ENCODE measurements at regions not wholly inside any gene's neighbourhood (a gene's known extent, or its start where the extent isn't known, plus 50 kb on each side); places are given as distances from the start of the nearest gene placed in this dataset.

GRCh38 chr17:77577491-77577890 is 381.0 kb upstream of the TNRC6C start:
- H3K4me3 Mint-ChIP-seq (ENCODE audit: unreplicated experiment), result no peak overlapping the region
- H3K27ac Mint-ChIP-seq (ENCODE audit: unreplicated experiment), result no peak overlapping the region
- H3K4me1 Mint-ChIP-seq (ENCODE audit: unreplicated experiment), result peaks cover 3% of the 10 kb centered on the region
- TF ChIP-seq CTCF (IDR thresholded peaks at IDR 0.05; ENCODE audit: unreplicated experiment), result no peak
- no peaks in the 10 kb centered on the region for H3K27me3 Mint-ChIP-seq (ENCODE audit: unreplicated experiment)
- no peak for DNase-seq (ENCODE audit: low spot score)
- no peaks in the 10 kb centered on the region for H3K36me3 Mint-ChIP-seq (ENCODE audit: low read depth, unreplicated experiment)
- no peaks in the 10 kb centered on the region for H3K9me3 Mint-ChIP-seq (ENCODE audit: unreplicated experiment)

GRCh38 chr17:77579131-77579530 is 379.4 kb upstream of the TNRC6C start:
- H3K4me3 Mint-ChIP-seq (ENCODE audit: unreplicated experiment), result no peak overlapping the region
- peaks cover 2% of the 10 kb centered on the region for H3K27me3 Mint-ChIP-seq (ENCODE audit: unreplicated experiment)
- H3K27ac Mint-ChIP-seq (ENCODE audit: unreplicated experiment), result no peak overlapping the region
- H3K9me3 Mint-ChIP-seq (ENCODE audit: unreplicated experiment), result no peaks in the 10 kb centered on the region
- peaks cover 3% of the 10 kb centered on the region for H3K4me1 Mint-ChIP-seq (ENCODE audit: unreplicated experiment)
- DNase-seq (ENCODE audit: low spot score), result no peak
- TF ChIP-seq CTCF (IDR thresholded peaks at IDR 0.05; ENCODE audit: unreplicated experiment), result no peak
- no peaks in the 10 kb centered on the region for H3K36me3 Mint-ChIP-seq (ENCODE audit: low read depth, unreplicated experiment)

GRCh38 chr17:77579682-77580081 is 378.8 kb upstream of the TNRC6C start:
- H3K27me3 Mint-ChIP-seq (ENCODE audit: unreplicated experiment), result peaks cover 2% of the 10 kb centered on the region
- no peak for DNase-seq (ENCODE audit: low spot score)
- H3K9me3 Mint-ChIP-seq (ENCODE audit: unreplicated experiment), result no peaks in the 10 kb centered on the region
- H3K36me3 Mint-ChIP-seq (ENCODE audit: low read depth, unreplicated experiment), result no peaks in the 10 kb centered on the region
- TF ChIP-seq CTCF (IDR thresholded peaks at IDR 0.05; ENCODE audit: unreplicated experiment), result no peak
- H3K4me3 Mint-ChIP-seq (ENCODE audit: unreplicated experiment), result no peak overlapping the region
- peaks cover 3% of the 10 kb centered on the region for H3K4me1 Mint-ChIP-seq (ENCODE audit: unreplicated experiment)
- no peak overlapping the region for H3K27ac Mint-ChIP-seq (ENCODE audit: unreplicated experiment)

GRCh38 chr17:77580531-77581270 is 377.8 kb upstream of the TNRC6C start:
- H3K36me3 Mint-ChIP-seq (ENCODE audit: low read depth, unreplicated experiment), result no peaks in the 10 kb centered on the region
- H3K27ac Mint-ChIP-seq (ENCODE audit: unreplicated experiment), result no peak overlapping the region
- H3K4me3 Mint-ChIP-seq (ENCODE audit: unreplicated experiment), result no peak overlapping the region
- TF ChIP-seq CTCF (IDR thresholded peaks at IDR 0.05; ENCODE audit: unreplicated experiment), result no peak
- H3K9me3 Mint-ChIP-seq (ENCODE audit: unreplicated experiment), result no peaks in the 10 kb centered on the region
- peaks cover 2% of the 10 kb centered on the region for H3K27me3 Mint-ChIP-seq (ENCODE audit: unreplicated experiment)
- no peak for DNase-seq (ENCODE audit: low spot score)
- H3K4me1 Mint-ChIP-seq (ENCODE audit: unreplicated experiment), result peaks cover 3% of the 10 kb centered on the region

- Mint-ChIP-seq H3K4me3 (ENCODE audit: unreplicated experiment) (no peak overlapping the region), H3K27ac (ENCODE audit: unreplicated experiment) (no peak overlapping the region), H3K36me3 (ENCODE audit: low read depth, unreplicated experiment) (no peaks in the 10 kb centered on the region), H3K9me3 (ENCODE audit: unreplicated experiment) (no peaks in the 10 kb centered on the region), H3K4me1 (ENCODE audit: unreplicated experiment) (peaks cover 3% of the 10 kb centered on the region), H3K27me3 (ENCODE audit: unreplicated experiment) (peaks cover 2% of the 10 kb centered on the region)
- no peak for TF ChIP-seq CTCF (IDR thresholded peaks at IDR 0.05; ENCODE audit: unreplicated experiment)
- DNase-seq (ENCODE audit: low spot score), result no peak
Observed at GRCh38 chr17:77581480-77581879, 377.0 kb upstream of the TNRC6C start.
